ENCODE measurements at regions not wholly inside any gene's neighbourhood (a gene's known extent, or its start where the extent isn't known, plus 50 kb on each side); places are given as distances from the start of the nearest gene placed in this dataset.

GRCh38 chr3:34780973-34781372 lies 858.4 kb upstream of the ARPP21 start:
- TF ChIP-seq POLR2A (IDR thresholded peaks at IDR 0.05), result no peak
- TF ChIP-seq, protein P1, sequence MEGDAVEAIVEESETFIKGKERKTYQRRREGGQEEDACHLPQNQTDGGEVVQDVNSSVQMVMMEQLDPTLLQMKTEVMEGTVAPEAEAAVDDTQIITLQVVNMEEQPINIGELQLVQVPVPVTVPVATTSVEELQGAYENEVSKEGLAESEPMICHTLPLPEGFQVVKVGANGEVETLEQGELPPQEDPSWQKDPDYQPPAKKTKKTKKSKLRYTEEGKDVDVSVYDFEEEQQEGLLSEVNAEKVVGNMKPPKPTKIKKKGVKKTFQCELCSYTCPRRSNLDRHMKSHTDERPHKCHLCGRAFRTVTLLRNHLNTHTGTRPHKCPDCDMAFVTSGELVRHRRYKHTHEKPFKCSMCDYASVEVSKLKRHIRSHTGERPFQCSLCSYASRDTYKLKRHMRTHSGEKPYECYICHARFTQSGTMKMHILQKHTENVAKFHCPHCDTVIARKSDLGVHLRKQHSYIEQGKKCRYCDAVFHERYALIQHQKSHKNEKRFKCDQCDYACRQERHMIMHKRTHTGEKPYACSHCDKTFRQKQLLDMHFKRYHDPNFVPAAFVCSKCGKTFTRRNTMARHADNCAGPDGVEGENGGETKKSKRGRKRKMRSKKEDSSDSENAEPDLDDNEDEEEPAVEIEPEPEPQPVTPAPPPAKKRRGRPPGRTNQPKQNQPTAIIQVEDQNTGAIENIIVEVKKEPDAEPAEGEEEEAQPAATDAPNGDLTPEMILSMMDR (IDR thresholded peaks at IDR 0.05), result no peak

Data from esophagus squamous epithelium (tissue), 4 donors.